CD4-positive, alpha-beta T cell treated with Interleukin-17A for 4 hours (primary cell): ENCODE measurements at regions not wholly inside any gene's neighbourhood (a gene's known extent, or its start where the extent isn't known, plus 50 kb on each side); places are given as distances from the start of the nearest gene placed in this dataset.
"Not testable (repeated sequence)": the region's sequence is repeated elsewhere in the genome, so short reads cannot be mapped to it uniquely, and the experiment has no call there.

Source experiments
- DNase-seq: peaks from one replicate; pipeline ENCODE4 v3.0.0-alpha.2; 2020; ENCODE audit warnings: mixed read lengths

DNA sequence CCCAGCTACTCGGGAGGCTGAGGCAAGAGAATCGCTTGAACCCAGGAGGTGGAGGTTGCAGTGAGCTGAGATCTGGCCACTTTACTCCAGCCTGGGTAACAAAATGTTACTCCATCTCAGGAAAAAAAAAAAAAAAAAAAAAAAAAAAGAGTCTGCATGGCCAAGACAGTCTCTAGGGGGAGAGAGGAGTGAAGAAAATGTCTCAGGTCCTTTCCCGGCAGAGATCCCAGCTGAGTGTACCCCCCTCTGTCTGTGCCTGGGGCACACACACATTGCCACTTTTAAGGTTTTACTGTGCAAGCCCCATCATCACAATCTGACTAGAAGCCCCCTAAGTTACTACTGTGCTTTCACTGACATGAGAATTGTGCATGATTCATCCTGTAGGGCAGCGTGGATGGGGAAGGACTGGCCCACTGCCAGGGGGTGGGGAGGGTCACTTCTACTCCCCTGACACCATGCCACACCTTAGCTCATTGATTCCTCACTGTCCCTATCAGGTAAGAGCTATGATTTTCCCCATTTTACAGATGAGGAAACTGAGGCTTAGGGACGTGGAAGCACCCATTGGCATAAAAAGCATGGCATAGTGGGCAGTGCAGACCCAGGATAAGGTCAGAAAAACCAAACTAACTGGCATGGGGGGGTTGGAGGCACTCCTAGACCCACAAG lies 102.3 kb upstream of the LARP1 start:
- no peak for DNase-seq

DNA sequence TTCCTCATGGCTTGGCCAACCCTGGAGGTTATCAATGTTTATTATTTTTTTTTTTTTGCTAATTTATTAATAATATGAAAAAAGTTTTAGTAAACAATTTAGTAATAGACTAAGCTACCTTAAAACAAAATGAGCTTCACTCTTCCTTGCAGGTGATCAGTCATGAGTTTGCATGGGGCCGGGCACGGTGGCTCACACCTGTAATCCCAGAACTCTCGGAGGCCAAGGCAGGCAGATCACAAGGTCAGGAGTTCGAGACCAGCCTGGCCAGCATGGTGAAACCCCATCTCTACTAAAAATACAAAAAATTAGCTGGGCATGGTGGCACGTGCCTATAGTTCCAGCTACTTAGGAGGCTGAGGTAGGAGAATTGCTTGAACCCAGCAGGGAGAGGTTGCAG lies 103.4 kb upstream of the LARP1 start:
- not testable (repeated sequence) for DNase-seq

DNA sequence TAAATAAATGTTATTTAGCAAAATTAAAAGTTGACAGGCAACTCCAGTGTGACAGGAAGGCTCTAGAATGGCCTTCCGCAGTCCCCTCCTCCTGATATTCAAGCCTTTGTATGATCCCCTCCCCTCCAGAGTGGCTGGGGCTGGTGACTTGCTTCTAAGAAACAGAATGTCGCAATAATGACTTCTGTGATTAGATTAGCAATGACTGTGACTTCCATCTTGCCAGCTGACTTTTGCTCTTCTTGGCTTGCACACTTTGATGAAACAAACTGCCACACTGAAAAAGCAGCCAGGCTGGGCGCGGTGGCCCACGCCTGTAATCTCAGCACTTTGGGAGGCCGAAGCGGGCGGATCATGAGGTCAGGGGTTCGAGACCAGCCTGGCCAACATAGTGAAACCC lies 106.5 kb upstream of the LARP1 start:
- no peak for DNase-seq

DNA sequence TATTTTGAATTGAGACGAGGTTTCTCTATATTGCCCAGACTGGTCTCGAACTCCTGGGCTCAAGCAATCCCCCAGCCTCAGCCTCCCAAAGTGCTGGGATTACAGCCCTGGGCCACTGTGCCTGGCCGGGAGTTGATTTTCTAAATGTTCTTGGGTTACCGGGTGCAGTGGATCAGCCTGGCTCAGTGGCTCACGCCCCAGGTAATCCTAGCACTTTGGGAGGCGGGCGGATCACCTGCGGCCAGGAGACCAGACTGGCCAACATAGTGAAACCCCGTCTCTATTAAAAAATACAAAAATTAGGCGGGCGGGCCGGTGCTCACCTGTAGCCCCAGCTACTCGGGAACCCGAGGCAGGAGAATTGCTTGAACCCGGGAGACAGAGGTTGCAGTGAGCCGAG lies 106.9 kb upstream of the LARP1 start:
- DNase-seq = no peak

DNA sequence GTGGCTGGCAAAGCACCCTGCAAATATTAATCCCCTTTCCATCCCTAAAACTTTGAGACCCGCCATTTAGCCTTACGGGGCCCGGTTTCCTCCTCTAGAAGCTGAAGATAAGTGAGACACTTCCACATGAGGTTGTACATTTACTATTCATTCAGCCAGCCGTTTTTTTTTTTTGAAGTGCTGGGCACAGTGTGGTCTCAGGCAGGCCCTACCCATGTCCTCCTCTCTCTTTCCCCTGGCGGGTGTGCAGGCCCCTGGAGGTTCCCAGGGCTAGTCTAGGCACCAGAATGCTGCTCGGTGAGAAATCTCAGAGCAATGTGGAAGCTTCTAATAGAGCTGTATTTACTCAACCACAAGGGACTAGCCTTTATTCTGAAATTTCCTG lies 107.4 kb upstream of the LARP1 start:
- DNase-seq = no peak

DNA sequence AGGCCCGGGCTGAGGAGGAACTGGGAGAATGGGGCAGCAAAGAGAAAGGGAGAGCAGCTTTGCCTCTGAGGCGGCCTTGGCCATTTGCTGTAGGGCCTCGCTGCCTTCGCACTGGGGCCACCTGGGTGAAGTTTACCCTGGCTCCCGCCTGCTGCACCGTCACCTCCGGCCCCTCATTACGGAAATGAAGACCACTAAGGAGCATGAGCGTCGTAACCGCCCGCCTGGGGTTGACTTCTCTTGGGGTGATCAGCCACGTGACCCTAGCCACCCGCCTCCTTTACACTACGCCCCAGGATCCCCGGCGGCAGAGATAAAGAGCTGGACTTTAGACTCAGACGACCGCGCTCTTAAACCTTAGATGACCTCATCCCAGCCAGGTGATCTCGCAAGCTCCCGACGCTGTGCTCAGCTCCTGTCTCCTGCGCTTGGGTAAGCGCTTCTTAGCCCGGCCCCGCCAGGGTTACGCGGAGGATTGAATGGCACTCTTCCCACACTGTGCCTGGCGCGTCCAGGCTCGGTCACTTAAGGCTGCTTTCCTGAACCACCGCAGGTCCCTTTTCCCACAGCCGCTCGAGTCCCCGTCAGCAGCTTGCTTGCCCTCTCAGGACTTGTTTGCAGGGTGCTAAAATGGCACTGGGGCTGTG lies 107.9 kb upstream of the LARP1 start:
- DNase-seq = no peak

DNA sequence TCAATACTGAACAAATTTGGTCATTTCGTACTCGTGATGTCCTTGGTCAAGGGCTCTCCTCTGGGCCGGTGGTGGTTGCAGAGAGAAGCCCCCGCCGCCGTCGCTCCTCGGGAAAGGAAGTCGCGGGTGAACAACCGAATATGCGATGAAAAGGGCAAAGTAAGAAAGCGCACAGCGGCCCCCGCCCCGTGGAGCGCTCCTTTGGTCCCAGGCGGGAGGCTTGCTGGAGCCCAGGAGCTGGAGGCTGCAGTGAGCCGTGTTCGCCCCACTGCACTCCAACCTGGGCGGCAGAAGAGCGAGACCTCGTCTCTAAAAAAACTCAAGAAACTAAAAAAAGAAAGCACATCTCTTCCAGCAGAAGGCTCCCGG lies 108.4 kb upstream of the LARP1 start:
- DNase-seq = no peak

DNA sequence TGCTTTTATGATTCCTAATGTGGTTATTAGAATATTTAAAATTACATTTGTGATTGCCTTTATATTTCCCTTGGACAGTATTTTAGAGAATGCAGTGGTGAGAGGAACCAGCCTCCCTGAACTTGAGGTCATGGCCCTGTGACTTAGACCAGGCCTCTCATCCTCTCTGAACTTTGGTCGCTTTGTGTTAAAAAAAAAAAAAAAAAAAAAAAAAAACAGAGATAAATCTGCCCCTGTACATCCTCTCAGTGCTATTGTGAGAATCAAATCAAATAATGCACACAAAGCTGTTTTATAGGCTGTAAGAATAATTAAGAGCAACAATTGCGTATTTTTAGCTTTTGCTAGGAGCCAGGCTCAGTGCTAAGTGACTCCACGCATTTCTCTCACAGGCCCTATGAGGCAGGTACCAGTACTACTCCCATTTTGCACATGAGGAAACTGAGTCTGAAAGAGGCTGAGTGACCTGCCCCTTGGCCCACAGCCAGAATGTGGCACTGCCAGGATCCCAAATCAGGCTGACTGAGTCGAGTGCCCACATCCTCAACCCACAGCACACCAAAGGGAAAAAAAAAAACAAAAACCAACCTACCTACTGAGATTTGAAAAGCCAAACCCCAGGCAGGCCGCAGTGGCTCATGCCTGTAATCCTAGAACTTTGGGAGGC lies 110.3 kb upstream of the LARP1 start:
- DNase-seq = no peak

DNA sequence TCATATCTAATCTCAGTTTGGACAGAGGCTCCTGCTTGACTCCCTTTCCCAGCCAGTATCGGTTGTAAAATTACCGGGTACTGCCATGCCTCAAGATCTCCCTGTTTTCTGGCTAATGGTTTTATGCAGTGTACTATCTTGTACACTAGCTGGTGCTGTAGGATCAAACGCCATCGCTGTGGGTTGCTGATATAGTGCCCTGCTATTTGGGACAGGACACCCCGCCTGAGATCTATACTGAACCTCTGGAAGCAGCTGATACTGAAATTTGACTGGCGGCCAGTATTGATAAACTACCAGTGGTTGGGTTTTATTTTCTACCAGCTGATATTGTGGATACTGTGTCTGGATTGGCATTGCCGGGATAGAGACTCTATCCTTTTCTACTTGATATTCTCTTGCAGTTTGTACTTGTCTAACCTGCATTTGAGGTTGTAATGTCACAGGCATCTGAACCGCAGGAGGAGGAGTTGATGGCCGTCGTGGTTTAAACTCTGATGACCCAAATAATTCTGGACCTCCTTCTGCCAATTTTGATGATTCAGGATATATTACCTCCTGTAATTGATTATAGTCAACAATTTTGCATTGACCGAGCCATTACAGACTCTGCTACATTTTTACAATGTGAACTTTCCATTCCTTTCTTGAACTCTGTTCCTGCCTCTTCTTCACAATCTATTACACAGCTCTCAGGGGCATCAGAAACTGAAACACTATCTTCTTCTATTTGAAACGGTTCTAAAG lies 112.5 kb upstream of the LARP1 start:
- DNase-seq = no peak

DNA sequence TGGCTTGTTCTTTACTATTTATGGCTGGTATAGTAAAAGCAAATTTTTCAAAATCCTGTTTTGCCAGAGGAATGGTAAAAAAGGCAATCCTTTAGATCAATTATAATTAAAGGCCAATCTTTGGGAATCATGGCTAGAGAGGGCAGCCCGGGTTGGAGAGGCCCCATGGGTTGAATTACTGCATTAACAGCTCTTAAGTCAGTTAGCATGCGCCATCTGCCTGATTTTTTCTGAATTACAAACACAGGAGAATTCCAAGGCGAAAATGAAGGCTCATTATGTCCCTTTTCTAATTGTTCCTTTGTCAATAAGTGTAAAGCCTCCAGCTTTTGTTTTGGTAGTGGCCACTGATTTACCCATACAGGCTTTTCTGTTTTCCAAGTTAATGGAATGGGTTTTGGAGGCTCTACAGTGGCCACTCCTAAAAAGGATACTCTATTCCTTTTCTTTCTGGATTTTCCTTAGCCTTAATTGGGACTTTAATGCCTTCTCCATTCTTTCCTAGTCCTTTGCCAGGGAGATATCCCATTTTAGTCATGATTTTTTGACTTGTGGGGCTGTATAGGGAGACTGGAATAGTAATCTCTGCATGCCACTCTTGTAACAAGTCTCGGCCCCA lies 114.9 kb upstream of the LARP1 start:
- DNase-seq = not testable (repeated sequence)

DNA sequence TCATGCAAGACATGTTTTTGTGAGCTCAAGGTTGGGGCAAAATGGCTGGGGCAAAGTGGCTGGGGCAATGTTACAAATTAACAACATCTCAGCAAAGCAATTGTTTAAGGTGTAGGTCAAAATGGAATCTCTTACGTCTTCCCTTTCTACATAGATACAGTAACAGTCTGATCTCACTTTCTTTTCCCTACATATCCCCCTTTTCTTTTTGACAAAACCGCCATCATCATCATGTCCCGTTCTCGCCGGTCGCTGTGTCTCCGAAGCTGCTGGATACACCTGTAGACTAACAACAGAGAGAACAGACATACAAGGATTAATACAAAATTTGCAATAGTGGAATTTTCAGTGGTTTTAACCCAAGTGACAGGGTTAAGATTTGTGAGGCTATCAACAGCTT lies 118.4 kb upstream of the LARP1 start:
- not testable (repeated sequence) for DNase-seq

DNA sequence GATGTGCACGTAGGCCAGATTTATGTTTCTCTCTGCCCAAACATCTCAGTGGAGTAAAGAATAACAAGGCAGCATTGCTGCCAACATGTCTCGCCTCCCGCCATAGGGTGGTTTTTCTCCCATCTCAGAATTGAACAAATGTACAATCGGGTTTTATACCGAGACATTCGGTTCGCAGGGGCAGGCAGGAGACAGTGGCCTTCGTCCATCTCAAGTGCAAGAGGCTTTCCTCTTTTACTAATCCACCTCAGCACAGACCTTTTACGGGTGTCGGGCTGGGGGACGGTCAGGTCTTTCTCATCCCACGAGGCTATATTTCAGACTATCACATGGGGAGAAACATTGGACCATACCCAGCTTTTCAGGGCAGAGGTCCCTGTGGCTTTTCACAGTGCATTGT lies 118.9 kb upstream of the LARP1 start:
- not testable (repeated sequence) for DNase-seq

DNA sequence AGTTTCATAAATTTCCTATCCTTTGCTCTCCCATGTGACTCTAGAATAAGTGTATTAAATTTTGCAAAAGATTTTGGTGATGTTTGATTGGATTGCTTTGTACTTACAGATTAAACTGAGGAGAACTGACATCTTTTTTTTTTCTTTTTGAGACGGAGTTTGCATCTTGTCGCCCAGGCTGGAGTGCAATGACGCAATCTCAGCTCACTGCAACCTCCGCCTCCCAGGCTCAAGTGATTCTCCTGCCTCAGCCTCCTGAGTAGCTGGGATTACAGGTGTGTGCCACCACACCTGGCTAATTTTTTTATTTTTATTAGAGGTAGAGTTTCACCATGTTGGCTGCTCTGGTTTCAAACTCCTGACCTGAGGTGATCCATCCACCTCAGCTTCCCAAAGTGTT lies 121.4 kb upstream of the LARP1 start:
- not testable (repeated sequence) for DNase-seq

DNA sequence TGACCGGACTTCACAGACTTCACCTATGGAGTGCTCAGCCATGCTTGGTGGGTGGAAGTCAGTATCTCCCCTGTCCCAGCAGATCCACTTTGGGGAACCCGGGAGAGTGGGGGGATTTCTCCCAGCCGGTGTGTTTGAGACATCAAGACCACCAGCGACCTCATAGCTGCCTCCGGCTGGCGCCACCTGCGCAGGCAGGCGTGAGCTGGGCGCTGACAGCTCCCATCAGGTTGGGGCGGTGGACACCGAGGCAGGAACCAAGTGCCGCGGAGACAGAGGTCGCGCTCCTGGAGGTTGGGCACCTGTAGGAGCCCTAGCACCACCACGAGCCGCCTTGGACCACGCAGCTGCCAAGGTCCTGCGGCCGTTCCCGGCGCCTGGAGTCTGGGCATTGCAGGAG lies 124.0 kb upstream of the LARP1 start:
- DNase-seq = no peak

DNA sequence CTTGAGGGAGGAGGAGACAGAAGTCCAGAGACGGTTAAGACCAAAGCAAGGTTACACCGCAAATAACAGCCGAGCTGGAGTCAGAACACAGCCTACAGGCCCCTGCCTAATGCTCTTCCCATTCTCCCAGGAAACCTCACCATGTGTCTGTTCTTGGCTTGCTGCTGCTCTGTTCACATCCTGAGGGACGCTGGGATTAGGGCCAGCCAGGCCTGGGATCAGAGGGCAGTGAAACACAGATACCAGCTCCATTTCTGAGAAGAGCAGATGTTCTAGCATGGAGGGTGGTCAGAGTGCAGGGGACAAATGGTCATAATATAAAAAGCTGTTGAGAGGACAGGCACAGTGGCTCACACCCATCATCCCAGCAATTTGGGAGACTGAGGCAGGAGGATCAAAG lies 124.8 kb upstream of the LARP1 start:
- no peak for DNase-seq

DNA sequence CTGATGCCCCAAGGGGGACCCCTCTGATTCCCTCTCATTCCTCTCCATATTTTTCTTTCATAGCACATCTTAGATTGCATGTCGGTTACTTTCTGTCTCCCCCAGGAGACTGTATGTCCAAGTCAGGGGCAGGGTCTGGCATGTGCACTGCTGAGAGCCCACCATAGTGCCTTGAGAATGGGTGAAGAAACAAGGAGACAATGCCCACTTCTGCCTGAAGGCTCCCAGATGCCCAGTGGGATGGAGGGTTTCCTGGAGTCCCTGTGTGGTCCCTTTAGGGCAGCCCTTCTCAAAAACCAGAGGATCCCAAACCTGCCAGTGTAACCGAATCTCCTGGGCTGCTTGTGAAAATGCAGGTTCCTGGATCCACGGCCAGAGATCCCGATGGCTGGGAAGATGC lies 126.5 kb upstream of the LARP1 start:
- no peak for DNase-seq

DNA sequence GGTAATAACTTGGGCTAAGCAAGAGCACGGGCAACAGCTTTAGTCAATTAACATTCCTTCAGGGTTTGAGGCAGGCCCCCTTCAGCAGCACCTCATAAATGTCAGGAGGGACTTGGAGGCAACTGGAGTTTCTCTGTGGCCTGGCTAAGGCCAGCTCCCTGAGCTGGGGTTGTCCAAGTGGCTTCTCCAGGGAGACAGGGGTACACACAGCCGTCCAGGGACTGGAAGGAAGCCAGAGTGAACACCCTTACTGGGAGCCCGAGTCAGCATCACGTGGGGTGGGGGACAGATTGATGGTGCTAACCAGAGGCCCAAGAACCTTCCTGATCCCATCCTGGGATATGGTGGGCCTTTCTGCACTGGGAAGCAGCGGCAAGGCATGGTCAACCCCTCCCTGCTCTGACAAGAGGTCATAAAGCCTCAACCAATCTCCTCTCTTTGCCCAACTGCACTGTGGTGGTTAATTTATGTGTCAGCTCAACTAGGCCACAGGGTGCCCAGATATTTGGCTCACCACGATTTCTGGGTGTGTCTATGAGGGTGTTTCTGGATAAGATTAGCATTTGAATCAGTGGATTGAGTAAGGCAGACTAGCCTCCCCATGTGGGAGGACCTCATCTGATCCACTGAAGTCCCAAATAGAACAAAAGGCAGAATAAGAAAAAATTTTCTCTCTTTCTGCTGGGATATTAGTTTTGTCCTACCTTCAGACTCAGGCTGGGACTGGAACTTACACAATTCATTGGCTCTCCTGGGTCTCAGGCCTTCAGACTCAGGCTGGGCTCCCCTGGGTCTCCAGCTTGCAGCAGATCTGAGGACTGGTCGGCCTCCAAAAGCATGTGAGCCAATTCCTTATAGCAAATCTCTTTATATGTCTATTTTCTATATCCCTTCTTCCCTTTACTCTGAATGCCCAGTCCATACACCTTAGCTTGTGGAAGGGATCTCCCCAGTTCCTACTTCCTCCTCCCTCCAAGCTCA lies 127.2 kb upstream of the LARP1 start:
- no peak for DNase-seq

DNA sequence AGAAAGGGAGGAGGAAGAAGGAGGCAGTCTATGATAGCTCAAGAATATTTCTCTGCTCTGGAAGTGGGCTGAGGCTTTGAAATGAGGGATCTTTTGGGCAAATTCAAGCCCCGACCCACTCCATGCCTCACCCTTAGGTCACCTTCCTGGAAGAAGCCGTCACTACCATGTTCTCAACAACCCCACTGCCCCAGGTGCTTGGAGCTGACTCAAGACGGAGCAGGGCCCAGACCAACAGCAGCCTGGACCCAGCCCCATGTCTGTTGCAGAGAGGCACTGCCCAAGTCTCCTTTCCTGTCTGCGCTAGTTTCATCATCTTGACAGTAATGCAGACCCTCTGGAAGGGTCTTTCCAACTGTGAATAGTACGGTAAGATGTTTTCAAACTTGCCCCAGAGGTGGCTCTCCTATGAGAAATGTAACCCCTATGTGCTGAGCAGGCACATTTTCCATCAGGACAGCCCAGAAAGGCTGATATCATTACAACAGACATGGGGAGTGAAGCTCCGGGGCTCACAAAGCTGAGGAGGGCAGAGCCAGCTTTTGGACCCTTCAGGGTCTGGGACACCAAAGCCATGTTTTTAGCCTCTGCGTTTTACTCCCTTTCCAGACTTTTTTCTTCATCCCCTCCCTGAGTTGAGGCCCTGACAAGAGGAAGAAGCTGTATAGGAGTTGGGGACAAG lies 128.2 kb upstream of the LARP1 start:
- DNase-seq = no peak

DNA sequence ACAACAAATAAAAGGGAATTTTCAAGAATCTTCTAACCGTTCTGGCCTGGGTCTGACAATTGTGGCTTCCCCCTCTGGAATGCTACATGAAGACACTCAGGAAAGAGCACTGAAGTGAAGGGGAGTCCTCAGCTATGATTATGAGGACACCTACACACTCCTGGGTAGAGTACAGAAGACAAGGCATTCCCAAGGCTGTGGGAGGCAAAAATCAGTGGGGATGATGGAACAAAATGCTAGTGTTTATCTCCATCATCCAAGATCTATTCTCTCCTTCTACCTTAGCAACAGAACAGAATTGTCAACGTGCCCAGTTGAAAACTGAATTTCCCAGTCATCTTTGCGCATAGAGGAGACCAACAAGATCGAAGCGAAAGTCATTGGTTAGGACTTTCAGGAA lies 130.1 kb upstream of the LARP1 start:
- no peak for DNase-seq

DNA sequence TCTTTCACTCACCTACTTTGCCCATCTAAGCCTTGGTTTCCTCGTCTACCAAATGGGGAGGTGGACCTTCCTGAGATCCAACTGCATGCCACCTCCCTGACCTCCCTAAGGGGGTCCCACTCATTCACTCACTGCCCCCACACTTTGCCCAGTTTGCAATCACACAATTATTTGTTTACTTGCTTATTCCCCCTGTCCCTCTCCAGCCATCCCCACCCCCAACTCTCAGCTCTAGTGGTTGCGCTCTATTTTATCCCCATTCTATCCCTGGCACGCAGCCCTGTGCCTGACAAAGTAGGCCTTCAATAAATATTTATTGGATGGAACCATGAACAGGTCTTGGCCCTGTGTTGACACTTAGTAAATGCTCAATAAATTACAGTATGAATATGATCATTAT lies 130.8 kb upstream of the LARP1 start:
- no peak for DNase-seq

DNA sequence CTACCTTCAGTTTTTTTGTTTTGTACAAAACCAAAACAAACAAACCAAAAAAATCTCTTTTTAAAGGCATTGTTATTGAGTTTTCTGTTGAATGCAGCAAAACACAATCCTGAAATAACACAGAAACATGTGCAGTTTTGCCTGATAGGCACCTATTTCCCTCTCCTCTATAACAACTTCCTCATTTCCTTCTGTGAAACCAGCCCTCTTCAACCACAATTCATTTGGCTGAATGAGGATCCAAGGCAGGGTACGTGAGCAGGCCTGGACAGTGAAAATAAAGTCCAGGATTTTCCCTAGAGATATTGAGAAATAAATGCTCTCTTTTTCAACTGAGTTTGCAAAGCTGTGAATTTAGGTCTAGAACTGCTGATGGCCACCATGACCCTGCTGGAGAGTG lies 134.8 kb upstream of the LARP1 start:
- no peak for DNase-seq

DNA sequence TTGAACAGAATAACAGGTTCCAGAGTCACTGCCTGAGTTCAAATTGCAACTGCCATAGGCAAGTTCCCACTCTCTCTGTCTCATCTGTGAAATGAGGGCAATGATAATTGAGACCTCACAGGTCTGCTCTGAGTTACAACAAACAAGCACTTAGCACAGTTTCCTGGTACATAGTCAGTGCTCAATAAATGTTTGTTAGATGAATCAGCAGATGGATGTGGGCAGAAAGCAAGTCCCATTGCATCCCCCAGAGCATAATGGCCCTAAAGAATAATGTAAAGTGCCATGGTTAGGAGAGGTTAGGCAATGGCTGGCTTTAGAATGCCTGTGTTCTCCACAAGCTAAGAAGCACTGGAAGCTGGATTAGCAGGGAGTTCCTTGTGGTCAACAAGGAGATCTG lies 136.5 kb upstream of the LARP1 start:
- DNase-seq = no peak
